SK-N-SH treated with all-trans-retinoic acid at 6 μM for 48 hours (cell line): ENCODE measurements at regions not wholly inside any gene's neighbourhood (a gene's known extent, or its start where the extent isn't known, plus 50 kb on each side); places are given as distances from the start of the nearest gene placed in this dataset.

Experiments
- ATAC-seq: fragments of 200-7000 bp; cut with Tn5 transposase; 3 replicates; pipeline ENCODE4 v1.9.1; 2020; ENCODE audit warnings: mild to moderate bottlenecking, moderate library complexity
- ARNTL ChIP-seq: fragments of 450-650 bp; formaldehyde crosslinking; IDR thresholded peaks from 2 replicates; pipeline ENCODE4 v1.5.0; 2020; ENCODE audit warnings: low read depth, mild to moderate bottlenecking, moderate library complexity, borderline replicate concordance
- BACH2 ChIP-seq: fragments of 250-450 bp; sonication (Bioruptor Pico); IDR thresholded peaks from 2 replicates; pipeline ENCODE4 v1.9.0; 2021; ENCODE audit warnings: mild to moderate bottlenecking, borderline replicate concordance
- CREB5 ChIP-seq: fragments of 250-450 bp; sonication (Bioruptor Pico); IDR thresholded peaks from 2 replicates; pipeline ENCODE4 v1.5.1; 2020; ENCODE audit warnings: low read depth, mild to moderate bottlenecking, moderate library complexity
- CSDC2 ChIP-seq: fragments of 250-450 bp; sonication (Bioruptor Pico); IDR thresholded peaks from 2 replicates; pipeline ENCODE4 v1.5.0; 2020; ENCODE audit warnings: mild to moderate bottlenecking, moderate library complexity
- CSRNP3 ChIP-seq: fragments of 250-450 bp; sonication (Bioruptor Pico); IDR thresholded peaks from 2 replicates; pipeline ENCODE4 v1.5.1; 2021; ENCODE audit warnings: mild to moderate bottlenecking, moderate library complexity
- ESRRG ChIP-seq: fragments of 250-450 bp; sonication (Bioruptor Pico); IDR thresholded peaks from 2 replicates; pipeline ENCODE4 v1.6.1; 2021; ENCODE audit warnings: mild to moderate bottlenecking
- ISL1 ChIP-seq: fragments of 250-450 bp; sonication (Bioruptor Pico); IDR thresholded peaks from 2 replicates; pipeline ENCODE4 v2.1.2; 2022; ENCODE audit warnings: mild to moderate bottlenecking, moderate library complexity
- OSR1 ChIP-seq: fragments of 250-450 bp; sonication (Bioruptor Pico); IDR thresholded peaks from 2 replicates; pipeline ENCODE4 v1.8.0; 2022; ENCODE audit warnings: moderate library complexity, mild to moderate bottlenecking, inconsistent platforms
- PATZ1 ChIP-seq: fragments of 250-450 bp; sonication (Bioruptor Pico); IDR thresholded peaks from 2 replicates; pipeline ENCODE4 v1.8.0; 2020; ENCODE audit warnings: mild to moderate bottlenecking, moderate library complexity, borderline replicate concordance
- PPARA ChIP-seq: fragments of 250-450 bp; sonication (Bioruptor Pico); IDR thresholded peaks from 2 replicates; pipeline ENCODE4 v1.5.0; 2020; ENCODE audit warnings: mild to moderate bottlenecking, borderline replicate concordance
- RARB ChIP-seq: fragments of 250-450 bp; sonication (Bioruptor Pico); IDR thresholded peaks from 2 replicates; pipeline ENCODE4 v1.8.0; 2021; ENCODE audit warnings: mild to moderate bottlenecking, moderate library complexity
- SNAI2 ChIP-seq: fragments of 250-450 bp; sonication (Bioruptor Pico); IDR thresholded peaks from 2 replicates; pipeline ENCODE4 v1.5.0; 2020; ENCODE audit warnings: mild to moderate bottlenecking, moderate library complexity
- TCF4 ChIP-seq: fragments of 250-450 bp; sonication (Bioruptor Pico); IDR thresholded peaks from 2 replicates; pipeline ENCODE4 v1.8.0; 2021; ENCODE audit warnings: mild to moderate bottlenecking, moderate library complexity, borderline replicate concordance
- ZC3H10 ChIP-seq: fragments of 250-450 bp; sonication (Bioruptor Pico); IDR thresholded peaks from 2 replicates; pipeline ENCODE4 v1.5.1; 2021; ENCODE audit warnings: mild to moderate bottlenecking, moderate library complexity
- ZFP3 ChIP-seq: fragments of 250-450 bp; sonication (Bioruptor Pico); IDR thresholded peaks from 2 replicates; pipeline ENCODE4 v1.5.0; 2020; ENCODE audit warnings: mild to moderate bottlenecking, moderate library complexity
- ZFP30 ChIP-seq: fragments of 450-650 bp; formaldehyde crosslinking; IDR thresholded peaks from 2 replicates; pipeline ENCODE4 v1.5.0; 2022; ENCODE audit warnings: mild to moderate bottlenecking, moderate library complexity
- ZNF8 ChIP-seq: fragments of 450-650 bp; formaldehyde crosslinking; IDR thresholded peaks from 2 replicates; pipeline ENCODE4 v1.5.0; 2020; ENCODE audit warnings: mild to moderate bottlenecking, moderate library complexity
- TF ChIP-seq, protein P1 (sequence below): fragments of 250-450 bp; sonication (Bioruptor Pico); IDR thresholded peaks from 2 replicates; pipeline ENCODE4 v1.8.0; 2021; ENCODE audit warnings: low read depth, mild to moderate bottlenecking, moderate library complexity, borderline replicate concordance

DNA sequence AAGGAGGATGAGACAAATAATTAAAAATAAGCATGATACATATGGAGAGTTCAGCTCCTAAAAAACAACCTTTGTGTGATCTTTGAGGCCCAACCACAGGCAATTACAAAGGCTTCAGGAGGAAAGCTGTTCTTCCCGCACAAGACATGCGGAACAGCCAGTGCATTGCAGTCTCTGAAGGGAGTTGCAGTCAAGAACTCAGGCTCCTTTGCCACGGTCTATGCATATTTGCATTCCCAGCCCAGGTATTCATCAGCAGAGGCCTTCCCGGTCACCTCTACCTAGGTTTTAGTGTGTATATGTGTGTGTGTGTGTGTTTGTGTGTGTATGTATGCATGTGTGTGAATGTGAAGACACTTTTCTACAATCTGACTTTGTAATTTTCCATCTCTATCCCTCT is 600.6 kb upstream of the PCDH10 start:
- ATAC-seq, result no peak
- no peak for TF ChIP-seq CREB5 (CRISPR knock-in tag)
- TF ChIP-seq RARB (CRISPR knock-in tag), result no peak
- TF ChIP-seq, protein P1, sequence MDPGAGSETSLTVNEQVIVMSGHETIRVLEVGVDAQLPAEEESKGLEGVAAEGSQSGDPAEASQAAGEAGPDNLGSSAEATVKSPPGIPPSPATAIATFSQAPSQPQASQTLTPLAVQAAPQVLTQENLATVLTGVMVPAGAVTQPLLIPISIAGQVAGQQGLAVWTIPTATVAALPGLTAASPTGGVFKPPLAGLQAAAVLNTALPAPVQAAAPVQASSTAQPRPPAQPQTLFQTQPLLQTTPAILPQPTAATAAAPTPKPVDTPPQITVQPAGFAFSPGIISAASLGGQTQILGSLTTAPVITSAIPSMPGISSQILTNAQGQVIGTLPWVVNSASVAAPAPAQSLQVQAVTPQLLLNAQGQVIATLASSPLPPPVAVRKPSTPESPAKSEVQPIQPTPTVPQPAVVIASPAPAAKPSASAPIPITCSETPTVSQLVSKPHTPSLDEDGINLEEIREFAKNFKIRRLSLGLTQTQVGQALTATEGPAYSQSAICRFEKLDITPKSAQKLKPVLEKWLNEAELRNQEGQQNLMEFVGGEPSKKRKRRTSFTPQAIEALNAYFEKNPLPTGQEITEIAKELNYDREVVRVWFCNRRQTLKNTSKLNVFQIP, result no peak
- no peak for TF ChIP-seq BACH2 (CRISPR knock-in tag)
- TF ChIP-seq PPARA (CRISPR knock-in tag), result no peak
- TF ChIP-seq ZC3H10 (CRISPR knock-in tag), result no peak

- TF ChIP-seq ZC3H10 (CRISPR knock-in tag) (no peak), OSR1 (no peak), ZNF8 (CRISPR knock-in tag) (no peak), CSRNP3 (CRISPR knock-in tag) (no peak), PATZ1 (CRISPR knock-in tag) (no peak)
- ATAC-seq, result no peak
Observed at GRCh38 chr4:132556316-132556715, 592.8 kb upstream of the PCDH10 start.

DNA sequence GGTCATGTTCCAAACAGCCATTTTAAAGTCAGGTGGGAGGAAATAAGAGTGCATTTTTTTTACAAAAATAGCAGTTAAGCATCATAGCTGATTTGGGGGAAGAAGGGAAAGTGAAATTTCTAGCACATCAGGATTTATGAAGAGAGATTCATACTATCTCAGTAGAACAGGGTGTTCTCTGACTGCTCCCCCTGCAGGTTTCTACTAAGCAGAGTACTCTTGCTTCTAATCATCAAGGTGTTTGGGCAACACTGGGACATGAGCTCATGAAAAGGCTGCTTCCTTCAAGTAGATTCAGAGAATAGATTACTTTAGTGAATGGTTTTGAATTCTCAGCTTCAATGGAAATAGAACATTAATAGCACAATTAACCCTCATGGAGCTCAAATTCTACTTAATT is 591.4 kb upstream of the PCDH10 start:
- TF ChIP-seq ZFP3 (CRISPR knock-in tag) (no peak), RARB (CRISPR knock-in tag) (no peak), TCF4 (CRISPR knock-in tag) (no peak), CSDC2 (CRISPR knock-in tag) (no peak), CSRNP3 (CRISPR knock-in tag) (no peak), PATZ1 (CRISPR knock-in tag) (no peak), ARNTL (CRISPR knock-in tag) (no peak), ZFP30 (no peak), BACH2 (CRISPR knock-in tag) (no peak), OSR1 (no peak)
- no peak for ATAC-seq

- TF ChIP-seq RARB (CRISPR knock-in tag), result no peak
- no peak for TF ChIP-seq ISL1
- no peak for TF ChIP-seq SNAI2
- TF ChIP-seq ESRRG, result no peak
- no peak for TF ChIP-seq ZNF8 (CRISPR knock-in tag)
- TF ChIP-seq, all 23 proteins: peak for 0
Observed at GRCh38 chr4:132564920-132565319, 584.2 kb upstream of the PCDH10 start.

More at GRCh38 chr4:132564920-132565319, 584.2 kb upstream of the PCDH10 start:
- no peak for ATAC-seq
